CD14-positive monocyte (primary cell): ENCODE measurements at regions not wholly inside any gene's neighbourhood (a gene's known extent, or its start where the extent isn't known, plus 50 kb on each side); places are given as distances from the start of the nearest gene placed in this dataset.

Source experiments
- DNase-seq, 3 donors: peaks; one replicate each; pipeline ENCODE4 v3.0.0-alpha.2; 2011 to 2022
- H2AFZ ChIP-seq: 2 replicates; pipeline ENCODE4 v1.6.0; 2012; ENCODE audit warnings: mild to moderate bottlenecking, low read depth, low read length, inconsistent platforms; ENCODE audit not compliant: insufficient read depth, poor library complexity, severe bottlenecking
- H3K27ac ChIP-seq, 2 donors: 1 replicate in 1 of 2; 2 replicates in 1 of 2; pipeline ENCODE4 v1.5.1; 2012 to 2013; ENCODE audit warnings: low read length in 2 of 2, control low read depth in 1 of 2, inconsistent platforms in 1 of 2, low read depth in 1 of 2, mild to moderate bottlenecking in 1 of 2
- H3K27me3 ChIP-seq, 2 donors: one replicate each; pipeline versions ENCODE4 v1.6.0 to v1.6.1; 2011 to 2013; ENCODE audit warnings: low read length in 2 of 2; ENCODE audit not compliant: control insufficient read depth in 2 of 2, insufficient read depth in 2 of 2
- H3K36me3 ChIP-seq, 2 donors: replicated peaks in 1 of 2; 1 replicate in 1 of 2; 2 replicates in 1 of 2; pipeline versions ENCODE4 v1.5.1 to v1.6.1; 2012 to 2013; ENCODE audit warnings: low read length in 2 of 2, control low read depth in 1 of 2, inconsistent platforms in 1 of 2, mild to moderate bottlenecking in 1 of 2; ENCODE audit not compliant: insufficient read depth in 2 of 2, control insufficient read depth in 1 of 2
- H3K4me1 ChIP-seq, 2 donors: 1 replicate in 1 of 2; 2 replicates in 1 of 2; pipeline versions ENCODE4 v1.5.1 to v1.6.1; 2012 to 2013; ENCODE audit warnings: low read length in 2 of 2, control low read depth in 1 of 2, inconsistent platforms in 1 of 2, mild to moderate bottlenecking in 1 of 2, moderate library complexity in 1 of 2; ENCODE audit not compliant: insufficient read depth in 2 of 2, control insufficient read depth in 1 of 2
- H3K4me2 ChIP-seq: replicated peaks from 2 replicates; pipeline ENCODE3; 2012; ENCODE audit warnings: low read length, moderate library complexity, mild to moderate bottlenecking; ENCODE audit not compliant: poor library complexity, severe bottlenecking; ENCODE audit errors: extremely low read depth
- H3K4me3 ChIP-seq, 3 experiments: fragments of 200-600 bp in 1 of 3; sonication (generic) in 1 of 3; replicated peaks in 1 of 3; 1 replicate in 2 of 3; 2 replicates in 1 of 3; pipeline ENCODE4 v1.5.1; 2011 to 2013; ENCODE audit warnings: low read length in 3 of 3, mild to moderate bottlenecking in 3 of 3, control low read depth in 2 of 3, low read depth in 2 of 3, inconsistent platforms in 1 of 3, moderate library complexity in 1 of 3
- H3K79me2 ChIP-seq: 2 replicates; pipeline ENCODE4 v1.6.0; 2012; ENCODE audit warnings: mild to moderate bottlenecking, control low read depth, inconsistent platforms, low read length, moderate library complexity; ENCODE audit not compliant: insufficient read depth
- H3K9ac ChIP-seq: 2 replicates; pipeline ENCODE4 v1.6.0; 2017; ENCODE audit warnings: low read length, mild to moderate bottlenecking; ENCODE audit not compliant: insufficient read depth, poor library complexity, severe bottlenecking
- H3K9me3 ChIP-seq, 2 donors: replicated peaks in 1 of 2; 1 replicate in 1 of 2; 2 replicates in 1 of 2; pipeline versions ENCODE4 v1.5.1 to v1.6.1; 2012 to 2013; ENCODE audit warnings: low read length in 2 of 2, control low read depth in 1 of 2; ENCODE audit not compliant: control insufficient read depth in 1 of 2, insufficient read depth in 1 of 2
- H4K20me1 ChIP-seq: 2 replicates; pipeline ENCODE4 v1.6.0; 2012; ENCODE audit warnings: mild to moderate bottlenecking, low read length, control low read depth, moderate library complexity; ENCODE audit not compliant: insufficient read depth
- H3K27ac Mint-ChIP-seq, 7 donors: one replicate each; pipeline ENCODE4 v1.8.0; 2020; ENCODE audit warnings: mild to moderate bottlenecking in 7 of 7, mixed read lengths in 7 of 7, moderate library complexity in 6 of 7, inconsistent platforms in 2 of 7
- H3K27me3 Mint-ChIP-seq, 3 donors: one replicate each; pipeline ENCODE4 v1.8.0; 2021 to 2022; ENCODE audit warnings: low read depth in 3 of 3, mild to moderate bottlenecking in 3 of 3, mixed read lengths in 3 of 3, moderate library complexity in 3 of 3, inconsistent platforms in 1 of 3
- H3K36me3 Mint-ChIP-seq, 2 donors: one replicate each; pipeline ENCODE4 v1.8.0; 2020; ENCODE audit warnings: mixed read lengths in 2 of 2, inconsistent platforms in 1 of 2, mild to moderate bottlenecking in 1 of 2
- H3K4me1 Mint-ChIP-seq: one replicate; pipeline ENCODE4 v1.8.0; 2020; ENCODE audit warnings: mild to moderate bottlenecking, mixed read lengths
- H3K4me3 Mint-ChIP-seq, 2 donors: one replicate each; pipeline ENCODE4 v1.8.0; 2020; ENCODE audit warnings: mild to moderate bottlenecking in 2 of 2, mixed read lengths in 2 of 2, moderate library complexity in 1 of 2
- H3K9me3 Mint-ChIP-seq, 7 donors: one replicate each; pipeline ENCODE4 v1.8.0; 2020 to 2022; ENCODE audit warnings: mixed read lengths in 7 of 7, mild to moderate bottlenecking in 6 of 7, moderate library complexity in 6 of 7, inconsistent platforms in 2 of 7
- WGBS: methylation state at CpG from one replicate; pipeline ENCODE4 v1.1.5; 2013; ENCODE audit warnings: missing lambda C conversion rate; ENCODE audit not compliant: insufficient coverage; 5-methylcytosine and 5-hydroxymethylcytosine counted together
- intact Hi-C, 2 donors: fragments of 100-400 bp; cut with micrococcal nuclease; formaldehyde crosslinking; loops; one replicate each; pipeline versions ENCODE4 v1.15.0 to v1.15.1; 2023
- TF ChIP-seq, protein P1 (sequence below): fragments of 200-600 bp; IDR thresholded peaks from one replicate; pipeline ENCODE4 v1.8.0; 2022; ENCODE audit warnings: antibody characterized with exemption, mild to moderate bottlenecking

DNA sequence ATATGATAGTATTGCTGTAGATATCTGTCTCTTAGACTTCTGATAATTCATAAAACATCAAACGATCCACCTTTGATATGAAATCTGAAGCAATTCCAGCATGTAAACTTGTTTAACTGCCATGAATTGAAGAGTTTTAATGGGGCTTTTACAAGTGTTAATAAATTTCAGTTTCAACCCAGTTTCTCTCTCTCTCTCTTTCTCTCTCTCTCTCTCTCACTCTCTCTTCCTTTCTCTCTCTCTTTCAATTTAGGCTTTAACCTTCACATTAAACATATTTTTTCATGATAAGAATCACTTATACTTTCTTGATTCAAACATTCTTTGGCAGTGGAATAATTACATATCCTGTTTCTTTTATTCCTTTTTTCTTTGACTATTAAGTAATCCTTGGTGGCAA is 296.1 kb downstream of the EPHA4 start:
- no peak overlapping the region for H3K4me2 ChIP-seq
- no peaks in the 10 kb centered on the region for H3K27me3 ChIP-seq
- Mint-ChIP-seq H3K36me3 (no peaks in the 10 kb centered on the region), H3K4me3 (no peak overlapping the region), H3K9me3 (peaks cover 0 to 8% (median 1%) of the 10 kb centered on the region in 7 donors), H3K27ac (no peak overlapping the region), H3K4me1 (no peaks in the 10 kb centered on the region), H3K27me3 (peaks cover 0 to 2% (median 0%) of the 10 kb centered on the region in 3 donors)
- WGBS, result no CpG with 5 or more reads among the region's 1 CpG
- no peaks in the 10 kb centered on the region for H3K79me2 ChIP-seq
- H3K9ac ChIP-seq, result no peak overlapping the region
- TF ChIP-seq, protein P1, sequence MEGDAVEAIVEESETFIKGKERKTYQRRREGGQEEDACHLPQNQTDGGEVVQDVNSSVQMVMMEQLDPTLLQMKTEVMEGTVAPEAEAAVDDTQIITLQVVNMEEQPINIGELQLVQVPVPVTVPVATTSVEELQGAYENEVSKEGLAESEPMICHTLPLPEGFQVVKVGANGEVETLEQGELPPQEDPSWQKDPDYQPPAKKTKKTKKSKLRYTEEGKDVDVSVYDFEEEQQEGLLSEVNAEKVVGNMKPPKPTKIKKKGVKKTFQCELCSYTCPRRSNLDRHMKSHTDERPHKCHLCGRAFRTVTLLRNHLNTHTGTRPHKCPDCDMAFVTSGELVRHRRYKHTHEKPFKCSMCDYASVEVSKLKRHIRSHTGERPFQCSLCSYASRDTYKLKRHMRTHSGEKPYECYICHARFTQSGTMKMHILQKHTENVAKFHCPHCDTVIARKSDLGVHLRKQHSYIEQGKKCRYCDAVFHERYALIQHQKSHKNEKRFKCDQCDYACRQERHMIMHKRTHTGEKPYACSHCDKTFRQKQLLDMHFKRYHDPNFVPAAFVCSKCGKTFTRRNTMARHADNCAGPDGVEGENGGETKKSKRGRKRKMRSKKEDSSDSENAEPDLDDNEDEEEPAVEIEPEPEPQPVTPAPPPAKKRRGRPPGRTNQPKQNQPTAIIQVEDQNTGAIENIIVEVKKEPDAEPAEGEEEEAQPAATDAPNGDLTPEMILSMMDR, result no peak
- intact Hi-C loops, result no loop called here
- no peak for DNase-seq
- no peaks in the 10 kb centered on the region for H3K36me3 ChIP-seq
- H2AFZ ChIP-seq, result no peak overlapping the region
- no peaks in the 10 kb centered on the region for H3K4me1 ChIP-seq
- no peak overlapping the region for H3K4me3 ChIP-seq
- no peak overlapping the region for H3K27ac ChIP-seq
- no peaks in the 10 kb centered on the region for H4K20me1 ChIP-seq
- no peaks in the 10 kb centered on the region for H3K9me3 ChIP-seq

GRCh38 chr2:221276601-221277000 is 295.5 kb downstream of the EPHA4 start:
- TF ChIP-seq, protein P1, result no peak

More at GRCh38 chr2:221276601-221277000, 295.5 kb downstream of the EPHA4 start:
- H3K27me3 Mint-ChIP-seq, result peaks cover 0 to 2% (median 0%) of the 10 kb centered on the region in 3 donors
- Histone ChIP-seq H3K27ac (no peak overlapping the region), H3K36me3 (no peaks in the 10 kb centered on the region), H3K4me3 (no peak overlapping the region), H3K9me3 (no peaks in the 10 kb centered on the region), H3K9ac (no peak overlapping the region), H2AFZ (no peak overlapping the region), H4K20me1 (no peaks in the 10 kb centered on the region), H3K4me2 (no peak overlapping the region), H3K27me3 (no peaks in the 10 kb centered on the region), H3K4me1 (no peaks in the 10 kb centered on the region), H3K79me2 (no peaks in the 10 kb centered on the region)
- no peak for DNase-seq
- peaks cover 0 to 8% (median 0%) of the 10 kb centered on the region in 7 donors for H3K9me3 Mint-ChIP-seq
- H3K27ac Mint-ChIP-seq, result no peak overlapping the region
- no peaks in the 10 kb centered on the region for H3K4me1 Mint-ChIP-seq
- H3K36me3 Mint-ChIP-seq, result no peaks in the 10 kb centered on the region
- intact Hi-C loops, result no loop called here
- no peak overlapping the region for H3K4me3 Mint-ChIP-seq
- no CpG with 5 or more reads among the region's 2 CpGs for WGBS
